ENCODE measurements at regions not wholly inside any gene's neighbourhood (a gene's known extent, or its start where the extent isn't known, plus 50 kb on each side); places are given as distances from the start of the nearest gene placed in this dataset.

- ChIA-PET POLR2A (no interaction called here), CTCF (no interaction called here)
- Mint-ChIP-seq H3K27me3 (peaks cover 27% of the 10 kb centered on the region), H3K9me3 (ENCODE audit: insufficient read depth) (no peaks in the 10 kb centered on the region), H3K4me1 (no peaks in the 10 kb centered on the region), H3K27ac (no peak overlapping the region), H3K4me3 (no peak overlapping the region)
- H3K9ac ChIP-seq (ENCODE audit: low read length): no peak overlapping the region
- DNase-seq: no peak
- no peak overlapping the region for H3K4me3 ChIP-seq (ENCODE audit: control extremely low read depth in 1 of 5, extremely low read depth in 1 of 5, insufficient read depth in 1 of 5, low read depth in 2 of 5, low read length in 4 of 5)
- H2AFZ ChIP-seq (ENCODE audit: insufficient read depth, low read depth, low read length, poor library complexity, severe bottlenecking): no peak overlapping the region
- peaks cover 0 to 4% (median 0%) of the 10 kb centered on the region in 4 experiments for H3K27me3 ChIP-seq (replicated peaks in 1 of 4; ENCODE audit: control extremely low read depth in 1 of 4, control insufficient read depth in 3 of 4, insufficient read depth in 4 of 4, low read length in 3 of 4)
- H3K4me1 ChIP-seq (ENCODE audit: control insufficient read depth in 2 of 2, insufficient read depth in 2 of 2, low read length in 2 of 2): no peaks in the 10 kb centered on the region
- H4K20me1 ChIP-seq (ENCODE audit: control insufficient read depth, insufficient read depth, low read length, poor library complexity, severe bottlenecking): no peaks in the 10 kb centered on the region
- intact Hi-C loops (cut with micrococcal nuclease): no loop called here
- H3K79me2 ChIP-seq (ENCODE audit: control insufficient read depth, insufficient read depth, low read length): no peaks in the 10 kb centered on the region
- peaks cover 0 to 4% (median 0%) of the 10 kb centered on the region in 3 donors for H3K9me3 ChIP-seq (ENCODE audit: control extremely low read depth in 1 of 3, control insufficient read depth in 2 of 3, insufficient read depth in 1 of 3, low read length in 2 of 3)
- ATAC-seq (ENCODE audit: low read depth): no peak
- no peak overlapping the region for H3K27ac ChIP-seq (ENCODE audit: low read length in 2 of 2)
- WGBS (ENCODE audit: insufficient coverage): 93% methylated on average over 10 of the region's 14 CpGs
- H3K4me2 ChIP-seq (replicated peaks; ENCODE audit: low read depth, low read length, poor library complexity, severe bottlenecking): no peak overlapping the region
- H3K36me3 ChIP-seq (replicated peaks in 1 of 2; ENCODE audit: control extremely low read depth in 1 of 2, control insufficient read depth in 1 of 2, extremely low read depth in 1 of 2, insufficient read depth in 2 of 2, low read length in 1 of 2): no peaks in the 10 kb centered on the region
- TF ChIP-seq CTCF (IDR thresholded peaks at IDR 0.05): no peak
- TF ChIP-seq EZH2 (IDR thresholded peaks at IDR 0.05; ENCODE audit: borderline replicate concordance, insufficient read depth, low read depth, low read length, poor library complexity, severe bottlenecking): no peak
These were observed 106.8 kb upstream of the IGF1R start for GRCh38 chr15:98541519-98541918.

DNA sequence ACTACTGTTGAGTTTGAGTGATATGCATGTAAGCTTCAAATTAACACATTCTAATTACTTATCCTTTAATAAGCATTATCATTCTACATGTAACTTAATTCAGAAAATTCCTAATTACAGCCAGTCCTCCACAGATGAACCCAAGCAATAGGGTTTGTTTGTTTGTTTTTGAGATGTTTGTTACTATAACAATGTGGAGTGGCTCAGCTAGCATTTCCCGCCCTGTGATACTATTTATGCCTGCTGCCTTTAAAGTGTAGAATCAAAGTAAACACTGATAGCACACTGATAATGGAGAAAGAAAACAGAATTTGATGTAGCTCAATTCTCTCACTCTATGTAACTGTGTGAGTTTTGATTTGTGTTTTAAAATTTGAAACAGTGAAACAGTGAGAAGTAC lies 105.1 kb upstream of the IGF1R start:
- H3K27me3 ChIP-seq (replicated peaks in 1 of 4; ENCODE audit: control extremely low read depth in 1 of 4, control insufficient read depth in 3 of 4, insufficient read depth in 4 of 4, low read length in 3 of 4): peaks cover 0 to 19% (median 6%) of the 10 kb centered on the region in 4 experiments
- peaks cover 41% of the 10 kb centered on the region for H3K27me3 Mint-ChIP-seq
- no peaks in the 10 kb centered on the region for H4K20me1 ChIP-seq (ENCODE audit: control insufficient read depth, insufficient read depth, low read length, poor library complexity, severe bottlenecking)
- DNase-seq: no peak
- H3K79me2 ChIP-seq (ENCODE audit: control insufficient read depth, insufficient read depth, low read length): no peaks in the 10 kb centered on the region
- no peaks in the 10 kb centered on the region for H3K9me3 Mint-ChIP-seq (ENCODE audit: insufficient read depth)
- TF ChIP-seq EZH2 (IDR thresholded peaks at IDR 0.05; ENCODE audit: borderline replicate concordance, insufficient read depth, low read depth, low read length, poor library complexity, severe bottlenecking) (no peak), CTCF (IDR thresholded peaks at IDR 0.05) (no peak)
- no peak overlapping the region for H3K27ac Mint-ChIP-seq
- no peak overlapping the region for H3K4me3 ChIP-seq (ENCODE audit: control extremely low read depth in 1 of 5, extremely low read depth in 1 of 5, insufficient read depth in 1 of 5, low read depth in 2 of 5, low read length in 4 of 5)
- no peak overlapping the region for H3K4me2 ChIP-seq (replicated peaks; ENCODE audit: low read depth, low read length, poor library complexity, severe bottlenecking)
- H3K4me3 Mint-ChIP-seq: no peak overlapping the region
- ChIA-PET POLR2A (interaction anchor here (0.5 kb wide), 1 partner anchor 13 kb away, joined by 3 read pairs; no protein-coding TSS in a partner anchor), CTCF (no interaction called here)
- H3K4me1 Mint-ChIP-seq: peaks cover 10% of the 10 kb centered on the region
- peaks cover 0 to 8% (median 0%) of the 10 kb centered on the region in 3 donors for H3K9me3 ChIP-seq (ENCODE audit: control extremely low read depth in 1 of 3, control insufficient read depth in 2 of 3, insufficient read depth in 1 of 3, low read length in 2 of 3)
- intact Hi-C loops (cut with micrococcal nuclease): no loop called here
- H2AFZ ChIP-seq (ENCODE audit: insufficient read depth, low read depth, low read length, poor library complexity, severe bottlenecking): no peak overlapping the region
- no peak for ATAC-seq (ENCODE audit: low read depth)
- H3K27ac ChIP-seq (ENCODE audit: low read length in 2 of 2): no peak overlapping the region
- no CpG with 5 or more reads among the region's 1 CpG for WGBS (ENCODE audit: insufficient coverage)
- no peaks in the 10 kb centered on the region for H3K36me3 ChIP-seq (replicated peaks in 1 of 2; ENCODE audit: control extremely low read depth in 1 of 2, control insufficient read depth in 1 of 2, extremely low read depth in 1 of 2, insufficient read depth in 2 of 2, low read length in 1 of 2)
- H3K4me1 ChIP-seq (ENCODE audit: control insufficient read depth in 2 of 2, insufficient read depth in 2 of 2, low read length in 2 of 2): peaks cover 12 to 15% of the 10 kb centered on the region in 2 donors
- H3K9ac ChIP-seq (ENCODE audit: low read length): no peak overlapping the region
